Common myeloid progenitor, CD34-positive (primary cell): ENCODE measurements at regions not wholly inside any gene's neighbourhood (a gene's known extent, or its start where the extent isn't known, plus 50 kb on each side); places are given as distances from the start of the nearest gene placed in this dataset.

Experiments
- CTCF ChIA-PET: fragments of 350-600 bp; sonication (Branson Sonifier 250); formaldehyde crosslinking; loops from one replicate; lab custom pipeline; 2021; ENCODE audit warnings: antibody characterized with exemption; lab: Charles Lee
- POLR2A ChIA-PET: fragments of 350-600 bp; sonication (Branson Sonifier 250); formaldehyde crosslinking; loops from one replicate; lab custom pipeline; 2021; ENCODE audit warnings: antibody characterized with exemption; lab: Charles Lee
- DNase-seq, 3 donors: peaks; one replicate each; pipeline versions ENCODE4 v3.0.0 to v3.0.0-alpha.2; 2013
- H3K27ac ChIP-seq, 2 experiments: 1 replicate in 1 of 2; 2 replicates in 1 of 2; pipeline ENCODE4 v1.7.0; 2013; ENCODE audit warnings: inconsistent platforms in 2 of 2, low read length in 2 of 2, mild to moderate bottlenecking in 2 of 2, low read depth in 1 of 2, moderate library complexity in 1 of 2; ENCODE audit not compliant: severe bottlenecking in 2 of 2, insufficient read depth in 1 of 2, poor library complexity in 1 of 2
- H3K27me3 ChIP-seq, 5 experiments: replicated peaks in 2 of 5; 1 replicate in 3 of 5; 2 replicates in 2 of 5; pipeline versions ENCODE4 v1.6.1 to v1.7.0; 2013; ENCODE audit warnings: low read length in 4 of 5, mild to moderate bottlenecking in 2 of 5, moderate library complexity in 2 of 5, inconsistent platforms in 1 of 5; ENCODE audit not compliant: insufficient read depth in 5 of 5, control insufficient read depth in 4 of 5
- H3K36me3 ChIP-seq, 4 experiments: 1 replicate in 2 of 4; 2 replicates in 2 of 4; pipeline versions ENCODE4 v1.6.1 to v1.7.0; 2013; ENCODE audit warnings: low read length in 3 of 4, control low read depth in 1 of 4, mild to moderate bottlenecking in 1 of 4; ENCODE audit not compliant: control insufficient read depth in 4 of 4, insufficient read depth in 4 of 4
- H3K4me1 ChIP-seq, 4 experiments: 1 replicate in 3 of 4; 2 replicates in 1 of 4; pipeline versions ENCODE4 v1.6.1 to v1.7.1; 2013; ENCODE audit warnings: low read length in 3 of 4, mild to moderate bottlenecking in 3 of 4, control low read depth in 1 of 4, inconsistent platforms in 1 of 4, moderate library complexity in 1 of 4; ENCODE audit not compliant: control insufficient read depth in 4 of 4, insufficient read depth in 4 of 4; ENCODE audit errors: control extremely low read depth in 1 of 4
- H3K4me3 ChIP-seq, 7 experiments: 1 replicate in 4 of 7; 2 replicates in 3 of 7; pipeline versions ENCODE4 v1.5.1 to v1.7.0; 2013; ENCODE audit warnings: mild to moderate bottlenecking in 7 of 7, low read length in 6 of 7, moderate library complexity in 6 of 7, inconsistent platforms in 2 of 7, low read depth in 2 of 7, control low read depth in 1 of 7; ENCODE audit not compliant: insufficient read depth in 4 of 7, control insufficient read depth in 1 of 7; ENCODE audit errors: extremely low read depth in 1 of 7
- H3K9me3 ChIP-seq, 5 experiments: 1 replicate in 4 of 5; 2 replicates in 1 of 5; pipeline versions ENCODE4 v1.6.1 to v1.7.1; 2013; ENCODE audit warnings: low read length in 4 of 5, mild to moderate bottlenecking in 2 of 5, inconsistent platforms in 1 of 5, low read depth in 1 of 5, moderate library complexity in 1 of 5; ENCODE audit not compliant: control insufficient read depth in 4 of 5, insufficient read depth in 2 of 5; ENCODE audit errors: control extremely low read depth in 1 of 5
- WGBS: methylation state at CpG from one replicate; pipeline ENCODE4 v1.1.5; 2013; ENCODE audit not compliant: insufficient coverage; 5-methylcytosine and 5-hydroxymethylcytosine counted together

DNA sequence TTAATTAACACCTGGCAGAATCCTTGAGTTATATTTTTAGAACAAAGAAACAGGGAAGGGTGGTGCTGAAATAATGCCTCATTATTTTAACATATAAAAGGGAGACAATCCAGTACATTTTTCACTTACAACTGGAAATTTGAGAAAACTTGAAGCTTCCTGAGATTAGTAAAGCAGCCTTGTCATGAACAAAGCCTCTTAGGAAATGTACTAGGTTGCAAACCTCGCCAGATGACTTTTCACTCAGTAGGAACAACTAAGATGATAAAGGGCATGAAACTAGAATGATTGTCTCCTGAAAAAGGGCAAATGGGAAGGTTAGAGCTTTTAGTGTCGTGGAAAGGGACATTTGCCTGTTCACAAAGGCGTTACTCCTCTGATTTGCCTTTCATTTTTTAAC, 289.6 kb downstream of the ETS1 start:
- H3K9me3 ChIP-seq = no peaks in the 10 kb centered on the region

GRCh38 chr11:128297091-128297651, 290.2 kb downstream of the ETS1 start:
- WGBS = 79% methylated on average over 2 of the region's 4 CpGs
- ChIA-PET POLR2A (interaction anchor here (0.7 kb wide), 1 partner anchor 12 kb away, joined by 3 read pairs; no protein-coding TSS in a partner anchor), CTCF (interaction anchor here (0.6 to 1.3 kb wide), 4 partner anchors 11 to 341 kb away, joined by 3 to 5 read pairs (median 3); no protein-coding TSS in a partner anchor)
- Histone ChIP-seq H3K27me3 (no peaks in the 10 kb centered on the region), H3K4me3 (no peak overlapping the region), H3K27ac (no peak overlapping the region), H3K9me3 (no peaks in the 10 kb centered on the region), H3K4me1 (peaks cover 1 to 12% (median 6%) of the 10 kb centered on the region in 4 experiments), H3K36me3 (no peaks in the 10 kb centered on the region)
- no peak for DNase-seq

More for the DNA sequence above, 289.6 kb downstream of the ETS1 start:
- no peaks in the 10 kb centered on the region for H3K36me3 ChIP-seq
- ChIA-PET POLR2A (no interaction called here), CTCF (interaction anchor here (1.1 to 1.3 kb wide), 3 partner anchors 20 to 246 kb away, joined by 3 to 5 read pairs (median 5); no protein-coding TSS in a partner anchor)
- H3K27ac ChIP-seq = no peak overlapping the region
- H3K4me1 ChIP-seq = peaks cover 0 to 12% (median 5%) of the 10 kb centered on the region in 4 experiments
- H3K4me3 ChIP-seq = no peak overlapping the region
- H3K27me3 ChIP-seq = no peaks in the 10 kb centered on the region
- 100% methylated on average over 1 of the region's 3 CpGs for WGBS
- DNase-seq = no peak

DNA sequence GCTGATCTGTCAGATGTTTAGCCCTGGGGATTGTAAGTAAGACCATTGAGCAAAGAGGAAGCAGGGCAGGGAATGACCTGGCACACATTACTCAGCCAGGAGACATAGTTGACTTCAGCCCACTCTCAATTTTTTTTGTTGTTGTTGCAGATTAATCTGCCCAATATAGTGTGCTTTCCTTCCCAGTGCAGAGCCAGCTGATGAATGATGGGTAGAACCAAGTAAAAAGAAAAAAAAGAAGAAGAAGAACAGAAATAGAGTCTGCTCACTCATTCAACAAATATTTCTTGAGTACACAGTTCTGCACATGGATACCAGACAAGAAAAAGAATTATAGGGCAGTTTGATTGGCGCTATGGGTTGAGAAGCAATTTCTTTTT, 292.7 kb downstream of the ETS1 start:
- H3K27ac ChIP-seq = no peak overlapping the region
- no peak for DNase-seq
- ChIA-PET POLR2A (no interaction called here), CTCF (interaction anchor here (1.1 to 2.0 kb wide), 4 partner anchors 11 to 318 kb away, joined by 3 to 6 read pairs (median 4); no protein-coding TSS in a partner anchor)
- H3K9me3 ChIP-seq = no peaks in the 10 kb centered on the region
- no peaks in the 10 kb centered on the region for H3K27me3 ChIP-seq
- no CpG with 5 or more reads among the region's 1 CpG for WGBS
- H3K4me3 ChIP-seq = no peak overlapping the region
- no peaks in the 10 kb centered on the region for H3K36me3 ChIP-seq
- peaks cover 12 to 29% (median 22%) of the 10 kb centered on the region in 4 experiments for H3K4me1 ChIP-seq

DNA sequence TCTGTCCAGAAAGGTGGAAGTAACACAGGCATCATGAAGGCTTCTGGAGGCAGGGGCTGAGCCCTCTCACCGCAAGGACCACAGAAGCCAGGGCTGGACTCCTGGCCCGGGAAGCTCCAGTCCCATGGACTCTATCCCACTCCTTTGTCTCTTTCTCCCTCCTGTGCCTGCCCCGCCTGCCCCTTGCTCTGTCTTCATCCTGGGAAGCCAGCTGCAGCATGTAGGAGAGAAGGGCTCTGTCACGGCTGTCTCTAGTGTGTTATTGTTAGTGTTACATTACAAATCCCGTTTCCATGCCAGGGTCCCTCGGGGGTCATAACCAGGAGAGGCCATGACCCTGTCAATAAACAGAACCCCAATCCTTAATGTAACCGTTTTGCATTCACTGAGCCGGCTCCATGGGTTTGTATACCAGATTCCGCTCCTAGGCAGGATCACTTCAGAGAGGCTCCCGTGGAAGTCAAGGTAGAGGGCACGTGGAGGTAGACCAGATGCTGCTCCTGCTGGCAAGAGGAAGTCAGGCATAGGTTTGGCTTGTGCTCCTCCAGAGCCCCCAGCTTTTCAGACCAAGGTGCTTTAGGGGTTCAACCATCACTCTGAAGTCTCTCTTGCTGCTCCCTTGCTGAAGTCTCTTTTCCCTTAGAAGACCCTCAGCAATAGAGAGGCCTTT, 293.2 kb downstream of the ETS1 start:
- POLR2A ChIA-PET = no interaction called here
- Histone ChIP-seq H3K4me1 (peaks cover 13 to 29% (median 22%) of the 10 kb centered on the region in 4 experiments), H3K4me3 (no peak overlapping the region), H3K27ac (no peak overlapping the region), H3K36me3 (no peaks in the 10 kb centered on the region), H3K27me3 (no peaks in the 10 kb centered on the region), H3K9me3 (no peaks in the 10 kb centered on the region)
- DNase-seq = no peak
- CTCF ChIA-PET = interaction anchor here (1.1 to 2.0 kb wide), 3 partner anchors 11 to 113 kb away, joined by 3 to 6 read pairs (median 3); no protein-coding TSS in a partner anchor
- 94% methylated on average over 9 of the region's 11 CpGs for WGBS

- Histone ChIP-seq H3K4me1 (peaks cover 13 to 29% (median 22%) of the 10 kb centered on the region in 4 experiments), H3K27ac (no peak overlapping the region), H3K36me3 (no peaks in the 10 kb centered on the region), H3K4me3 (peak overlapping the region in 1 of 7 experiments; percentile 6), H3K27me3 (no peaks in the 10 kb centered on the region), H3K9me3 (no peaks in the 10 kb centered on the region)
- ChIA-PET POLR2A (no interaction called here), CTCF (interaction anchor here (0.5 to 15.1 kb wide), 5 partner anchors 10 to 335 kb away, joined by 3 to 158 read pairs (median 7); no protein-coding TSS in a partner anchor)
- 8% methylated on average over 5 of the region's 7 CpGs for WGBS
- peak; percentile 38 to 79 (median 64) for DNase-seq
These were observed 295.5 kb downstream of the ETS1 start for GRCh38 chr11:128291835-128292234.

- CTCF ChIA-PET = interaction anchor here (0.8 to 15.1 kb wide), 20 partner anchors 9 to 541 kb away, joined by 3 to 158 read pairs (median 4); no protein-coding TSS in a partner anchor
- peak overlapping the region in 1 of 2 experiments; percentile 7 for H3K27ac ChIP-seq
- POLR2A ChIA-PET = interaction anchor here (1.3 kb wide), 1 partner anchor 339 kb away, joined by 3 read pairs; no protein-coding TSS in a partner anchor
These were observed 296.4 kb downstream of the ETS1 start for GRCh38 chr11:128291007-128291406.

More at GRCh38 chr11:128291007-128291406, 296.4 kb downstream of the ETS1 start:
- no peaks in the 10 kb centered on the region for H3K36me3 ChIP-seq
- no peak for DNase-seq
- H3K27me3 ChIP-seq = no peaks in the 10 kb centered on the region
- no peaks in the 10 kb centered on the region for H3K9me3 ChIP-seq
- WGBS = 90% methylated on average over 5 of the region's 8 CpGs
- peaks cover 13 to 29% (median 22%) of the 10 kb centered on the region in 4 experiments for H3K4me1 ChIP-seq
- H3K4me3 ChIP-seq = no peak overlapping the region
